ENCODE measurements at regions not wholly inside any gene's neighbourhood (a gene's known extent, or its start where the extent isn't known, plus 50 kb on each side); places are given as distances from the start of the nearest gene placed in this dataset.

GRCh38 chr17:14733376-14733775, 432.5 kb downstream of the HS3ST3B1 start:
- no peak overlapping the region for H3K4me3 ChIP-seq
- H3K27me3 ChIP-seq: no peaks in the 10 kb centered on the region
- WGBS, 2 donors: 69 to 76% methylated on average over 2 of the region's 2 CpGs
- H3K36me3 ChIP-seq: no peaks in the 10 kb centered on the region
- no peak overlapping the region for H3K27ac ChIP-seq
- peaks cover 0 to 60% (median 7%) of the 10 kb centered on the region in 3 donors for H3K4me1 ChIP-seq
- H3K9me3 ChIP-seq: no peaks in the 10 kb centered on the region
- no peak for DNase-seq
- no peak for TF ChIP-seq POLR2A (IDR thresholded peaks at IDR 0.05)
- TF ChIP-seq CTCF (IDR thresholded peaks at IDR 0.05): no peak
- intact Hi-C loops (cut with DNase I): no loop called here

- H3K9me3 ChIP-seq: no peaks in the 10 kb centered on the region
- no peaks in the 10 kb centered on the region for H3K36me3 ChIP-seq
- no peak overlapping the region for H3K4me3 ChIP-seq
- H3K4me1 ChIP-seq: peaks cover 0 to 49% (median under 1%) of the 10 kb centered on the region in 3 donors
- no peak for DNase-seq
- intact Hi-C loops (cut with DNase I): no loop called here
- 69 to 75% methylated on average over 2 of the region's 2 CpGs for WGBS, 2 donors
- TF ChIP-seq POLR2A (IDR thresholded peaks at IDR 0.05): no peak
- TF ChIP-seq CTCF (IDR thresholded peaks at IDR 0.05): no peak
- no peak overlapping the region for H3K27ac ChIP-seq
- H3K27me3 ChIP-seq: no peaks in the 10 kb centered on the region
These were observed 431.3 kb downstream of the HS3ST3B1 start for GRCh38 chr17:14732211-14732610.

GRCh38 chr17:14731591-14731990, 430.7 kb downstream of the HS3ST3B1 start:
- H3K9me3 ChIP-seq: no peaks in the 10 kb centered on the region
- no peak overlapping the region for H3K4me3 ChIP-seq
- H3K36me3 ChIP-seq: no peaks in the 10 kb centered on the region
- intact Hi-C loops (cut with DNase I): no loop called here
- no peak for DNase-seq
- TF ChIP-seq CTCF (IDR thresholded peaks at IDR 0.05) (no peak), POLR2A (IDR thresholded peaks at IDR 0.05) (no peak)
- no peaks in the 10 kb centered on the region for H3K27me3 ChIP-seq
- peaks cover 0 to 47% (median 0%) of the 10 kb centered on the region in 3 donors for H3K4me1 ChIP-seq
- no peak overlapping the region for H3K27ac ChIP-seq
- 75 to 93% methylated on average over 4 of the region's 4 CpGs for WGBS, 2 donors

- TF ChIP-seq CTCF (IDR thresholded peaks at IDR 0.05) (no peak), POLR2A (IDR thresholded peaks at IDR 0.05) (no peak)
- DNase-seq: no peak
- no peaks in the 10 kb centered on the region for H3K36me3 ChIP-seq
- H3K9me3 ChIP-seq: no peaks in the 10 kb centered on the region
- H3K4me1 ChIP-seq: peaks cover 0 to 42% (median 0%) of the 10 kb centered on the region in 3 donors
- no peaks in the 10 kb centered on the region for H3K27me3 ChIP-seq
- no peak overlapping the region for H3K4me3 ChIP-seq
- H3K27ac ChIP-seq: no peak overlapping the region
- WGBS, 2 donors: 70 to 75% methylated on average over 2 of the region's 2 CpGs
- intact Hi-C loops (cut with DNase I): no loop called here
These were observed 429.9 kb downstream of the HS3ST3B1 start for GRCh38 chr17:14730821-14731220.

- H3K9me3 ChIP-seq: peaks cover 0 to 4% (median 0%) of the 10 kb centered on the region in 3 donors
- 65 to 73% methylated on average over 4 of the region's 4 CpGs for WGBS, 2 donors
- H3K27ac ChIP-seq: no peak overlapping the region
- H3K36me3 ChIP-seq: no peaks in the 10 kb centered on the region
- no peak for DNase-seq
- H3K27me3 ChIP-seq: no peaks in the 10 kb centered on the region
- intact Hi-C loops (cut with DNase I): no loop called here
- H3K4me1 ChIP-seq: peaks cover 0 to 5% (median 0%) of the 10 kb centered on the region in 3 donors
- TF ChIP-seq CTCF (IDR thresholded peaks at IDR 0.05): no peak
- H3K4me3 ChIP-seq: no peak overlapping the region
These were observed 424.8 kb downstream of the HS3ST3B1 start for GRCh38 chr17:14725729-14726128.
